Stimulated activated CD8-positive, alpha-beta memory T cell treated with anti-CD3 and anti-CD28 coated beads, Interleukin-7, amount 100 ng/mL, for 1 hour (primary cell): ENCODE measurements at regions not wholly inside any gene's neighbourhood (a gene's known extent, or its start where the extent isn't known, plus 50 kb on each side); places are given as distances from the start of the nearest gene placed in this dataset.
"Not testable (repeated sequence)": the region's sequence is repeated elsewhere in the genome, so short reads cannot be mapped to it uniquely, and the experiment has no call there.

Experiments used
- DNase-seq, 2 donors: peaks; one replicate each; pipeline ENCODE4 v3.0.0-alpha.2; 2020; ENCODE audit warnings: low read depth in 2 of 2

- DNase-seq = not testable (repeated sequence)
These were observed 97.6 kb downstream of the GPX5 start for GRCh38 chr6:28623242-28623641.

GRCh38 chr6:28626386-28626785 lies 100.7 kb downstream of the GPX5 start:
- not testable (repeated sequence) for DNase-seq

GRCh38 chr6:28632326-28632851 lies 106.7 kb downstream of the GPX5 start:
- DNase-seq = no peak

GRCh38 chr6:28633445-28634215 lies 107.9 kb downstream of the GPX5 start:
- no peak for DNase-seq

- DNase-seq = no peak
These were observed 108.7 kb downstream of the GPX5 start for GRCh38 chr6:28634411-28634760.

GRCh38 chr6:28634761-28635546 lies 109.3 kb downstream of the GPX5 start:
- no peak for DNase-seq

GRCh38 chr6:28635547-28636158 lies 110.0 kb downstream of the GPX5 start:
- DNase-seq = no peak

- no peak for DNase-seq
These were observed 113.2 kb downstream of the GPX5 start for GRCh38 chr6:28638787-28639430.

GRCh38 chr6:28639445-28640290 lies 114.0 kb downstream of the GPX5 start:
- not testable (repeated sequence) for DNase-seq

GRCh38 chr6:28643017-28643740 lies 117.5 kb downstream of the GPX5 start:
- DNase-seq = no peak

GRCh38 chr6:28646650-28647049 lies 121.0 kb downstream of the GPX5 start:
- no peak for DNase-seq

- no peak for DNase-seq
These were observed 122.6 kb downstream of the GPX5 start for GRCh38 chr6:28648035-28648877.

- DNase-seq = no peak
These were observed 123.2 kb downstream of the GPX5 start for GRCh38 chr6:28648878-28649375.

GRCh38 chr6:28651161-28651560 lies 125.5 kb downstream of the GPX5 start:
- DNase-seq = no peak

- DNase-seq = no peak
These were observed 128.2 kb downstream of the GPX5 start for GRCh38 chr6:28653876-28654275.

- DNase-seq = no peak
These were observed 129.5 kb downstream of the GPX5 start for GRCh38 chr6:28655164-28655563.

GRCh38 chr6:28656715-28657114 lies 131.0 kb downstream of the GPX5 start:
- DNase-seq = no peak

- DNase-seq = no peak
These were observed 131.7 kb downstream of the GPX5 start for GRCh38 chr6:28657381-28657768.

- DNase-seq = no peak
These were observed 132.2 kb downstream of the GPX5 start for GRCh38 chr6:28657769-28658465.
